Progenitor cell of endocrine pancreas (in vitro differentiated cells): ENCODE measurements at regions not wholly inside any gene's neighbourhood (a gene's known extent, or its start where the extent isn't known, plus 50 kb on each side); places are given as distances from the start of the nearest gene placed in this dataset.

ENCODE experiments used
- DNase-seq: peaks from one replicate; pipeline ENCODE4 v3.0.0; 2021; ENCODE audit warnings: low spot score; ENCODE audit not compliant: unreplicated experiment
- H3K27ac Mint-ChIP-seq: 2 replicates; pipeline ENCODE4 v1.8.0; 2021; ENCODE audit warnings: mild to moderate bottlenecking, moderate library complexity, mixed read lengths
- H3K27me3 Mint-ChIP-seq: 2 replicates; pipeline ENCODE4 v1.8.0; 2021; ENCODE audit warnings: mixed read lengths
- H3K36me3 Mint-ChIP-seq: 2 replicates; pipeline ENCODE4 v1.8.0; 2022; ENCODE audit warnings: mixed read lengths; ENCODE audit not compliant: insufficient read depth
- H3K4me1 Mint-ChIP-seq: 2 replicates; pipeline ENCODE4 v1.8.0; 2021; ENCODE audit warnings: low read depth, mixed read lengths
- H3K4me3 Mint-ChIP-seq: 2 replicates; pipeline ENCODE4 v1.8.0; 2021; ENCODE audit warnings: low read depth, mild to moderate bottlenecking, moderate library complexity, mixed read lengths
- H3K9me3 Mint-ChIP-seq: 2 replicates; pipeline ENCODE4 v1.8.0; 2021; ENCODE audit warnings: low read depth, mixed read lengths
- CTCF ChIP-seq: fragments of 200-600 bp; sonication (generic); IDR thresholded peaks from one replicate; pipeline ENCODE4 v1.5.0; 2021; ENCODE audit warnings: antibody characterized with exemption, mild to moderate bottlenecking; ENCODE audit not compliant: unreplicated experiment

- Mint-ChIP-seq H3K27ac (no peak overlapping the region), H3K36me3 (no peaks in the 10 kb centered on the region), H3K4me3 (no peak overlapping the region), H3K27me3 (no peaks in the 10 kb centered on the region), H3K4me1 (peaks cover 25% of the 10 kb centered on the region), H3K9me3 (no peaks in the 10 kb centered on the region)
- TF ChIP-seq CTCF = no peak
- no peak for DNase-seq
Measured at GRCh38 chr1:96513136-96513535, 208.4 kb upstream of the PTBP2 start.

- no peak for TF ChIP-seq CTCF
- Mint-ChIP-seq H3K27ac (no peak overlapping the region), H3K4me3 (no peak overlapping the region), H3K9me3 (no peaks in the 10 kb centered on the region), H3K4me1 (peaks cover 21% of the 10 kb centered on the region), H3K27me3 (no peaks in the 10 kb centered on the region), H3K36me3 (no peaks in the 10 kb centered on the region)
- no peak for DNase-seq
Measured at GRCh38 chr1:96515430-96515829, 206.2 kb upstream of the PTBP2 start.

GRCh38 chr1:96515925-96516324 lies 205.7 kb upstream of the PTBP2 start:
- no peak overlapping the region for H3K27ac Mint-ChIP-seq

GRCh38 chr1:96519851-96520578 lies 201.6 kb upstream of the PTBP2 start:
- TF ChIP-seq CTCF = no peak

More at GRCh38 chr1:96515925-96516324, 205.7 kb upstream of the PTBP2 start:
- peaks cover 20% of the 10 kb centered on the region for H3K4me1 Mint-ChIP-seq
- H3K9me3 Mint-ChIP-seq = no peaks in the 10 kb centered on the region
- H3K27me3 Mint-ChIP-seq = no peaks in the 10 kb centered on the region
- H3K4me3 Mint-ChIP-seq = no peak overlapping the region
- no peak for DNase-seq
- no peak for TF ChIP-seq CTCF
- H3K36me3 Mint-ChIP-seq = no peaks in the 10 kb centered on the region

GRCh38 chr1:96520579-96520947 lies 201.0 kb upstream of the PTBP2 start:
- TF ChIP-seq CTCF = no peak
- DNase-seq = no peak
- Mint-ChIP-seq H3K27me3 (no peaks in the 10 kb centered on the region), H3K4me3 (no peak overlapping the region), H3K4me1 (peaks cover 11% of the 10 kb centered on the region), H3K9me3 (no peaks in the 10 kb centered on the region), H3K27ac (no peak overlapping the region), H3K36me3 (no peaks in the 10 kb centered on the region)

More at GRCh38 chr1:96519851-96520578, 201.6 kb upstream of the PTBP2 start:
- H3K27me3 Mint-ChIP-seq = no peaks in the 10 kb centered on the region
- no peaks in the 10 kb centered on the region for H3K9me3 Mint-ChIP-seq
- H3K4me1 Mint-ChIP-seq = peaks cover 15% of the 10 kb centered on the region
- H3K27ac Mint-ChIP-seq = no peak overlapping the region
- DNase-seq = no peak
- no peaks in the 10 kb centered on the region for H3K36me3 Mint-ChIP-seq
- no peak overlapping the region for H3K4me3 Mint-ChIP-seq
